ENCODE measurements at regions not wholly inside any gene's neighbourhood (a gene's known extent, or its start where the extent isn't known, plus 50 kb on each side); places are given as distances from the start of the nearest gene placed in this dataset.

- Histone ChIP-seq H2AFZ (ENCODE audit: low read depth, low read length, severe bottlenecking) (no peak overlapping the region), H3K9ac (ENCODE audit: low read length) (no peak overlapping the region), H3K36me3 (ENCODE audit: low read length) (no peaks in the 10 kb centered on the region), H3K27me3 (ENCODE audit: low read length) (no peaks in the 10 kb centered on the region), H3F3A (ENCODE audit: insufficient read depth) (no peaks in the 10 kb centered on the region), H3K4me2 (ENCODE audit: low read depth, low read length, poor library complexity, severe bottlenecking) (no peak overlapping the region), H4K20me1 (ENCODE audit: low read depth, low read length) (no peaks in the 10 kb centered on the region), H3K4me3 (ENCODE audit: insufficient read depth, low read length, poor library complexity, severe bottlenecking) (no peak overlapping the region), H3K9me3 (ENCODE audit: insufficient read depth, low read length) (no peaks in the 10 kb centered on the region), H3K27ac (ENCODE audit: low read depth, low read length) (no peak overlapping the region), H3K79me2 (ENCODE audit: insufficient read depth, low read length) (no peaks in the 10 kb centered on the region), H3K9me2 (replicated peaks; ENCODE audit: insufficient read depth, low read length) (no peaks in the 10 kb centered on the region)
- TF ChIP-seq, protein P1, sequence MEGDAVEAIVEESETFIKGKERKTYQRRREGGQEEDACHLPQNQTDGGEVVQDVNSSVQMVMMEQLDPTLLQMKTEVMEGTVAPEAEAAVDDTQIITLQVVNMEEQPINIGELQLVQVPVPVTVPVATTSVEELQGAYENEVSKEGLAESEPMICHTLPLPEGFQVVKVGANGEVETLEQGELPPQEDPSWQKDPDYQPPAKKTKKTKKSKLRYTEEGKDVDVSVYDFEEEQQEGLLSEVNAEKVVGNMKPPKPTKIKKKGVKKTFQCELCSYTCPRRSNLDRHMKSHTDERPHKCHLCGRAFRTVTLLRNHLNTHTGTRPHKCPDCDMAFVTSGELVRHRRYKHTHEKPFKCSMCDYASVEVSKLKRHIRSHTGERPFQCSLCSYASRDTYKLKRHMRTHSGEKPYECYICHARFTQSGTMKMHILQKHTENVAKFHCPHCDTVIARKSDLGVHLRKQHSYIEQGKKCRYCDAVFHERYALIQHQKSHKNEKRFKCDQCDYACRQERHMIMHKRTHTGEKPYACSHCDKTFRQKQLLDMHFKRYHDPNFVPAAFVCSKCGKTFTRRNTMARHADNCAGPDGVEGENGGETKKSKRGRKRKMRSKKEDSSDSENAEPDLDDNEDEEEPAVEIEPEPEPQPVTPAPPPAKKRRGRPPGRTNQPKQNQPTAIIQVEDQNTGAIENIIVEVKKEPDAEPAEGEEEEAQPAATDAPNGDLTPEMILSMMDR (IDR thresholded peaks at IDR 0.05; ENCODE audit: insufficient read depth, low read length, poor library complexity, severe bottlenecking) = no peak
These were observed 105.5 kb upstream of the TMEM72 start for GRCh38 chr10:44805466-44806210.

DNA sequence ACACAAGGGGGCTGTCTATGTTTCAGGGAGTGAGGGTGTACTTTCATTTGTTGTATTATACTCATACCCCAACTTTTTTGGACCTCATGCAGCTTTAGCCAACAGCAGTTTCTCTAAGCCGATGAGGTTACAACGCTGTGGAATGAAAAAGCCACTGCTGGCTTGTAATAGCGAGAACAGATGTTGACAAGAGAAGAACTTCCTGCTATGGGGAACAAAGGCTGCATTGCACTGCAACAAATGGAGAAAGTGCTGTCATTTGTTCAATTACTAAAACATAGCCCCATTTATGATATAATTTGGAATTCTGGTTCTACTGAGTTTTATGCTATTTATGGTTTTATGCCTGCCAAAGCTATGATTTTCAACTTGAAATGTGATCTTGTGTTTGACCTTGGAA lies 104.2 kb upstream of the TMEM72 start:
- H4K20me1 ChIP-seq (ENCODE audit: low read depth, low read length) = no peaks in the 10 kb centered on the region
- H3F3A ChIP-seq (ENCODE audit: insufficient read depth) = no peaks in the 10 kb centered on the region
- no peak overlapping the region for H3K4me3 ChIP-seq (ENCODE audit: insufficient read depth, low read length, poor library complexity, severe bottlenecking)
- no peak overlapping the region for H3K4me2 ChIP-seq (ENCODE audit: low read depth, low read length, poor library complexity, severe bottlenecking)
- no peak overlapping the region for H3K9ac ChIP-seq (ENCODE audit: low read length)
- H3K27ac ChIP-seq (ENCODE audit: low read depth, low read length) = no peak overlapping the region
- no peaks in the 10 kb centered on the region for H3K79me2 ChIP-seq (ENCODE audit: insufficient read depth, low read length)
- H3K36me3 ChIP-seq (ENCODE audit: low read length) = no peaks in the 10 kb centered on the region
- H3K27me3 ChIP-seq (ENCODE audit: low read length) = no peaks in the 10 kb centered on the region
- H3K9me3 ChIP-seq (ENCODE audit: insufficient read depth, low read length) = no peaks in the 10 kb centered on the region
- no peaks in the 10 kb centered on the region for H3K9me2 ChIP-seq (replicated peaks; ENCODE audit: insufficient read depth, low read length)
- no peak for TF ChIP-seq EZH2phosphoT487 (conservative IDR thresholded peaks at IDR 0.05; ENCODE audit: low read length)
- TF ChIP-seq, protein P1 (IDR thresholded peaks at IDR 0.05; ENCODE audit: insufficient read depth, low read length, poor library complexity, severe bottlenecking) = no peak
- no peak overlapping the region for H2AFZ ChIP-seq (ENCODE audit: low read depth, low read length, severe bottlenecking)

DNA sequence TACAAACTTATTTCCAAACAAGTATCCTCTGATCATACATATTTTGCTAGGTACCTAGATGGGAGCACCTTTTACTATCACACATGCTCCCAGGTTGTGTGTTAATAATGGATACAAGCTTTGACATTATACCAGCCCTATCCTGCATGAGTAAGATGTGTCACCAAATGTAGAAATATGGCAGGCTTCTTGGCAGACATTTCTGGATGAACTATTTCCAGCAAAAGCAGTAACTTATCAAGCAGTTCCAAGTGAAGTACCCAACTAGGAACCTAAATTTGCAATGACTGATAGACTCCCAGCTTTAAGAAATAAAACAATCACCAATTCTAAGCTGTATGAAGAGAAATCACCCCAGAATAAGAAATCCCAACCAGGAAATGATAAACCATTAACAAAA lies 103.7 kb upstream of the TMEM72 start:
- no peaks in the 10 kb centered on the region for H4K20me1 ChIP-seq (ENCODE audit: low read depth, low read length)
- no peaks in the 10 kb centered on the region for H3K9me3 ChIP-seq (ENCODE audit: insufficient read depth, low read length)
- H3K9ac ChIP-seq (ENCODE audit: low read length) = no peak overlapping the region
- no peaks in the 10 kb centered on the region for H3K79me2 ChIP-seq (ENCODE audit: insufficient read depth, low read length)
- no peaks in the 10 kb centered on the region for H3K27me3 ChIP-seq (ENCODE audit: low read length)
- TF ChIP-seq, protein P1 (IDR thresholded peaks at IDR 0.05; ENCODE audit: insufficient read depth, low read length, poor library complexity, severe bottlenecking) = no peak
- no peak overlapping the region for H2AFZ ChIP-seq (ENCODE audit: low read depth, low read length, severe bottlenecking)
- no peak overlapping the region for H3K4me3 ChIP-seq (ENCODE audit: insufficient read depth, low read length, poor library complexity, severe bottlenecking)
- no peaks in the 10 kb centered on the region for H3K36me3 ChIP-seq (ENCODE audit: low read length)
- H3F3A ChIP-seq (ENCODE audit: insufficient read depth) = no peaks in the 10 kb centered on the region
- no peak overlapping the region for H3K27ac ChIP-seq (ENCODE audit: low read depth, low read length)
- no peak overlapping the region for H3K4me2 ChIP-seq (ENCODE audit: low read depth, low read length, poor library complexity, severe bottlenecking)
- H3K9me2 ChIP-seq (replicated peaks; ENCODE audit: insufficient read depth, low read length) = no peaks in the 10 kb centered on the region
